ENCODE measurements at regions not wholly inside any gene's neighbourhood (a gene's known extent, or its start where the extent isn't known, plus 50 kb on each side); places are given as distances from the start of the nearest gene placed in this dataset.
"Not testable (repeated sequence)": the region's sequence is repeated elsewhere in the genome, so short reads cannot be mapped to it uniquely, and the experiment has no call there.

- DNase-seq (ENCODE audit: low spot score in 2 of 2) (no peak), ATAC-seq (no peak)
- H3K27ac Mint-ChIP-seq, result no peak overlapping the region
- H3K36me3 Mint-ChIP-seq, result no peaks in the 10 kb centered on the region
- H3K9me3 Mint-ChIP-seq, result peaks cover 7 to 8% of the 10 kb centered on the region in 2 donors
These were observed 163.3 kb upstream of the ADCY1 start for GRCh38 chr7:45410893-45411292.

GRCh38 chr7:45413419-45413818, 160.7 kb upstream of the ADCY1 start:
- ATAC-seq (no peak), DNase-seq (ENCODE audit: low spot score in 2 of 2) (no peak)
- no peak overlapping the region for H3K27ac Mint-ChIP-seq
- no peaks in the 10 kb centered on the region for H3K36me3 Mint-ChIP-seq
- peaks cover 7 to 8% of the 10 kb centered on the region in 2 donors for H3K9me3 Mint-ChIP-seq

GRCh38 chr7:45414226-45414625, 159.9 kb upstream of the ADCY1 start:
- peaks cover 7 to 8% of the 10 kb centered on the region in 2 donors for H3K9me3 Mint-ChIP-seq
- no peak overlapping the region for H3K27ac Mint-ChIP-seq
- no peak for ATAC-seq
- DNase-seq (ENCODE audit: low spot score in 2 of 2), result no peak
- no peaks in the 10 kb centered on the region for H3K36me3 Mint-ChIP-seq

- DNase-seq (ENCODE audit: low spot score in 2 of 2) (no peak), ATAC-seq (no peak)
- Mint-ChIP-seq H3K27ac (no peak overlapping the region), H3K36me3 (no peaks in the 10 kb centered on the region), H3K9me3 (peaks cover 7 to 8% of the 10 kb centered on the region in 2 donors)
These were observed 158.9 kb upstream of the ADCY1 start for GRCh38 chr7:45415265-45415664.

- Mint-ChIP-seq H3K36me3 (no peaks in the 10 kb centered on the region), H3K27ac (no peak overlapping the region), H3K9me3 (no peaks in the 10 kb centered on the region)
- ATAC-seq, result peak in 1 of 2 donors; percentile 69
- no peak for DNase-seq (ENCODE audit: low spot score in 2 of 2)
These were observed 157.3 kb upstream of the ADCY1 start for GRCh38 chr7:45416846-45417245.

- Mint-ChIP-seq H3K27ac (no peak overlapping the region), H3K36me3 (no peaks in the 10 kb centered on the region), H3K9me3 (no peaks in the 10 kb centered on the region)
- peak in 1 of 2 donors; percentile 51 for ATAC-seq
- no peak for DNase-seq (ENCODE audit: low spot score in 2 of 2)
These were observed 156.9 kb upstream of the ADCY1 start for GRCh38 chr7:45417268-45417667.

- no peak for DNase-seq (ENCODE audit: low spot score in 2 of 2)
- H3K36me3 Mint-ChIP-seq, result no peaks in the 10 kb centered on the region
- H3K27ac Mint-ChIP-seq, result no peak overlapping the region
- no peak for ATAC-seq
- H3K9me3 Mint-ChIP-seq, result no peaks in the 10 kb centered on the region
These were observed 156.4 kb upstream of the ADCY1 start for GRCh38 chr7:45417735-45418134.

GRCh38 chr7:45420843-45421495, 153.2 kb upstream of the ADCY1 start:
- Mint-ChIP-seq H3K27ac (no peak overlapping the region), H3K36me3 (no peaks in the 10 kb centered on the region), H3K9me3 (no peaks in the 10 kb centered on the region)
- ATAC-seq (no peak), DNase-seq (ENCODE audit: low spot score in 2 of 2) (no peak)

- H3K27ac Mint-ChIP-seq, result no peak overlapping the region
- H3K9me3 Mint-ChIP-seq, result no peaks in the 10 kb centered on the region
- DNase-seq (ENCODE audit: low spot score in 2 of 2) (no peak), ATAC-seq (no peak)
- H3K36me3 Mint-ChIP-seq, result no peaks in the 10 kb centered on the region
These were observed 152.4 kb upstream of the ADCY1 start for GRCh38 chr7:45421806-45422205.

GRCh38 chr7:45430397-45430796, 143.8 kb upstream of the ADCY1 start:
- ATAC-seq, result no peak
- no peaks in the 10 kb centered on the region for H3K9me3 Mint-ChIP-seq
- H3K36me3 Mint-ChIP-seq, result no peaks in the 10 kb centered on the region
- DNase-seq (ENCODE audit: low spot score in 2 of 2), result no peak
- no peak overlapping the region for H3K27ac Mint-ChIP-seq

GRCh38 chr7:45434167-45434784, 139.9 kb upstream of the ADCY1 start:
- Mint-ChIP-seq H3K9me3 (no peaks in the 10 kb centered on the region), H3K36me3 (no peaks in the 10 kb centered on the region), H3K27ac (no peak overlapping the region)
- no peak for DNase-seq (ENCODE audit: low spot score in 2 of 2)
- ATAC-seq, result no peak

- no peak overlapping the region for H3K27ac Mint-ChIP-seq
These were observed 139.0 kb upstream of the ADCY1 start for GRCh38 chr7:45435131-45435530.

GRCh38 chr7:45435846-45436245, 138.3 kb upstream of the ADCY1 start:
- no peaks in the 10 kb centered on the region for H3K9me3 Mint-ChIP-seq
- DNase-seq (ENCODE audit: low spot score in 2 of 2) (no peak), ATAC-seq (no peak)
- H3K27ac Mint-ChIP-seq, result no peak overlapping the region
- H3K36me3 Mint-ChIP-seq, result no peaks in the 10 kb centered on the region

More at GRCh38 chr7:45435131-45435530, 139.0 kb upstream of the ADCY1 start:
- H3K9me3 Mint-ChIP-seq, result no peaks in the 10 kb centered on the region
- no peak for DNase-seq (ENCODE audit: low spot score in 2 of 2)
- ATAC-seq, result no peak
- H3K36me3 Mint-ChIP-seq, result no peaks in the 10 kb centered on the region

GRCh38 chr7:45440776-45441175, 133.4 kb upstream of the ADCY1 start:
- ATAC-seq; H3K27ac Mint-ChIP-seq; H3K9me3 Mint-ChIP-seq; DNase-seq (ENCODE audit: low spot score in 2 of 2); H3K36me3 Mint-ChIP-seq: not testable (repeated sequence)

GRCh38 chr7:45443263-45443662, 130.9 kb upstream of the ADCY1 start:
- ATAC-seq, result no peak
- Mint-ChIP-seq H3K9me3 (no peaks in the 10 kb centered on the region), H3K36me3 (no peaks in the 10 kb centered on the region), H3K27ac (no peak overlapping the region)
- DNase-seq (ENCODE audit: low spot score in 2 of 2), result no peak

- no peaks in the 10 kb centered on the region for H3K36me3 Mint-ChIP-seq
- ATAC-seq, result peak; percentile 67 to 69
- H3K27ac Mint-ChIP-seq, result no peak overlapping the region
- DNase-seq (ENCODE audit: low spot score in 2 of 2), result no peak
- no peaks in the 10 kb centered on the region for H3K9me3 Mint-ChIP-seq
These were observed 127.8 kb upstream of the ADCY1 start for GRCh38 chr7:45446195-45446944.

GRCh38 chr7:45447296-45447695, 126.9 kb upstream of the ADCY1 start:
- Mint-ChIP-seq H3K27ac (no peak overlapping the region), H3K36me3 (no peaks in the 10 kb centered on the region), H3K9me3 (no peaks in the 10 kb centered on the region)
- DNase-seq (ENCODE audit: low spot score in 2 of 2), result no peak
- ATAC-seq, result no peak

Data from activated naive CD4-positive, alpha-beta T cell treated with anti-CD3 and anti-CD28 coated beads, Interleukin-2, amount 50 U/mL, for 72 hours (primary cell).